GM18508 (cell line): ENCODE measurements at regions not wholly inside any gene's neighbourhood (a gene's known extent, or its start where the extent isn't known, plus 50 kb on each side); places are given as distances from the start of the nearest gene placed in this dataset.

Experiments used
- ATAC-seq: cut with Tn5 transposase; IDR thresholded peaks from one replicate; pipeline ENCODE4 v1.9.1; 2021; ENCODE audit warnings: moderate number of reproducible peaks; ENCODE audit not compliant: insufficient read depth, unreplicated experiment

GRCh38 chr6:77204555-77204954 lies 258.7 kb downstream of the HTR1B start:
- no peak for ATAC-seq

- no peak for ATAC-seq
Observed at GRCh38 chr6:77183447-77183846, 279.8 kb downstream of the HTR1B start.

GRCh38 chr6:77181749-77182148 lies 281.5 kb downstream of the HTR1B start:
- no peak for ATAC-seq

GRCh38 chr6:77180326-77180725 lies 283.0 kb downstream of the HTR1B start:
- ATAC-seq = no peak

- no peak for ATAC-seq
Observed at GRCh38 chr6:77178821-77179220, 284.5 kb downstream of the HTR1B start.

- no peak for ATAC-seq
Observed at GRCh38 chr6:77177470-77177869, 285.8 kb downstream of the HTR1B start.

- ATAC-seq = no peak
Observed at GRCh38 chr6:77173472-77174074, 289.7 kb downstream of the HTR1B start.

GRCh38 chr6:77172578-77172977 lies 290.7 kb downstream of the HTR1B start:
- no peak for ATAC-seq

GRCh38 chr6:77159730-77160129 lies 303.6 kb downstream of the HTR1B start:
- no peak for ATAC-seq

GRCh38 chr6:77151241-77151640 lies 312.1 kb downstream of the HTR1B start:
- no peak for ATAC-seq

GRCh38 chr6:77150736-77151135 lies 312.6 kb downstream of the HTR1B start:
- ATAC-seq = no peak

GRCh38 chr6:77145244-77145643 lies 318.0 kb downstream of the HTR1B start:
- ATAC-seq = no peak

GRCh38 chr6:77143659-77144447 lies 319.4 kb downstream of the HTR1B start:
- no peak for ATAC-seq

- ATAC-seq = no peak
Observed at GRCh38 chr6:77136086-77136485, 327.2 kb downstream of the HTR1B start.

- ATAC-seq = no peak
Observed at GRCh38 chr6:77133031-77133430, 330.3 kb downstream of the HTR1B start.

- no peak for ATAC-seq
Observed at GRCh38 chr6:77131426-77131825, 331.9 kb downstream of the HTR1B start.

- no peak for ATAC-seq
Observed at GRCh38 chr6:77124604-77125003, 338.7 kb downstream of the HTR1B start.

- ATAC-seq = no peak
Observed at GRCh38 chr6:77123527-77123926, 339.8 kb downstream of the HTR1B start.

- ATAC-seq = no peak
Observed at GRCh38 chr6:77106992-77107391, 356.3 kb downstream of the HTR1B start.

GRCh38 chr6:77105091-77105490 lies 358.2 kb downstream of the HTR1B start:
- ATAC-seq = no peak

GRCh38 chr6:77097940-77098339 lies 365.4 kb downstream of the HTR1B start:
- no peak for ATAC-seq
